HEK293T (cell line): ENCODE measurements at regions not wholly inside any gene's neighbourhood (a gene's known extent, or its start where the extent isn't known, plus 50 kb on each side); places are given as distances from the start of the nearest gene placed in this dataset.

Source experiments
- ARNT ChIP-seq: fragments of 450-650 bp; IDR thresholded peaks from 2 replicates; pipeline ENCODE4 v1.6.1; 2017; ENCODE audit warnings: mild to moderate bottlenecking
- FOXA1 ChIP-seq: fragments of 450-650 bp; IDR thresholded peaks from 2 replicates; pipeline ENCODE4 v1.6.1; 2016; ENCODE audit warnings: mild to moderate bottlenecking
- SP1 ChIP-seq: fragments of 450-650 bp; IDR thresholded peaks from 2 replicates; pipeline ENCODE4 v1.6.1; 2017
- SUZ12 ChIP-seq: fragments of 450-650 bp; IDR thresholded peaks from 2 replicates; pipeline ENCODE4 v1.6.1; 2016; ENCODE audit warnings: mild to moderate bottlenecking
- TARDBP ChIP-seq: fragments of 450-650 bp; IDR thresholded peaks from 2 replicates; pipeline ENCODE4 v1.6.1; 2016
- TF ChIP-seq, protein P1 (sequence below): fragments of 450-650 bp; IDR thresholded peaks from 2 replicates; pipeline ENCODE4 v1.6.1; 2016

DNA sequence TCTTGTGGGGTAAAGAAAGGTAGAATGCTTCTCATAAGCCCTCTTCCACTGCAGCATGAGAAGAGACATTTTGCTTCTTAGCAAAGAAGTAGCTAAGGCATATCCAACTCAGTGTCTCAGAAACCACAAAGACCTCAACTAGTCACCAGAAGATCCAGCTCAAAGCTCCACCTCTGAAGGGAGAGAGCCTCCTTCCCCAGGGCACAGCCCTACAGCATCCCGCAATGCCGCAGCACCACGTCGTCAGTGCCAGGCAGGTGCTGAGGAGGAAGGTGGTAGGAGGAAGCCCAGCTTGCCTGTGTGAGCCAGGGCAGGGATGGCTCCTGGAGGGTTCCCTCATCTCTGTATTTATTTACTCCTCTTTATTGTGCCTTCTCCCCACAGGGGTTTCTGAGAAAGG is 385.6 kb upstream of the NPVF start:
- no peak for TF ChIP-seq ARNT
- TF ChIP-seq SUZ12, result no peak
- TF ChIP-seq SP1, result no peak
- TF ChIP-seq, protein P1, sequence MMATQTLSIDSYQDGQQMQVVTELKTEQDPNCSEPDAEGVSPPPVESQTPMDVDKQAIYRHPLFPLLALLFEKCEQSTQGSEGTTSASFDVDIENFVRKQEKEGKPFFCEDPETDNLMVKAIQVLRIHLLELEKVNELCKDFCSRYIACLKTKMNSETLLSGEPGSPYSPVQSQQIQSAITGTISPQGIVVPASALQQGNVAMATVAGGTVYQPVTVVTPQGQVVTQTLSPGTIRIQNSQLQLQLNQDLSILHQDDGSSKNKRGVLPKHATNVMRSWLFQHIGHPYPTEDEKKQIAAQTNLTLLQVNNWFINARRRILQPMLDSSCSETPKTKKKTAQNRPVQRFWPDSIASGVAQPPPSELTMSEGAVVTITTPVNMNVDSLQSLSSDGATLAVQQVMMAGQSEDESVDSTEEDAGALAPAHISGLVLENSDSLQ, result no peak
- no peak for TF ChIP-seq TARDBP
- no peak for TF ChIP-seq FOXA1
